ENCODE measurements at regions not wholly inside any gene's neighbourhood (a gene's known extent, or its start where the extent isn't known, plus 50 kb on each side); places are given as distances from the start of the nearest gene placed in this dataset.

- TF ChIP-seq POLR2AphosphoS5 (IDR thresholded peaks at IDR 0.05): no peak
- no peak for TF ChIP-seq POLR2A (IDR thresholded peaks at IDR 0.05)
- TF ChIP-seq CTCF (IDR thresholded peaks at IDR 0.05): no peak
- TF ChIP-seq EP300 (IDR thresholded peaks at IDR 0.05): no peak
Measured at GRCh38 chr13:84088996-84089395, 206.7 kb upstream of the SLITRK1 start.
